ENCODE measurements at regions not wholly inside any gene's neighbourhood (a gene's known extent, or its start where the extent isn't known, plus 50 kb on each side); places are given as distances from the start of the nearest gene placed in this dataset.

DNA sequence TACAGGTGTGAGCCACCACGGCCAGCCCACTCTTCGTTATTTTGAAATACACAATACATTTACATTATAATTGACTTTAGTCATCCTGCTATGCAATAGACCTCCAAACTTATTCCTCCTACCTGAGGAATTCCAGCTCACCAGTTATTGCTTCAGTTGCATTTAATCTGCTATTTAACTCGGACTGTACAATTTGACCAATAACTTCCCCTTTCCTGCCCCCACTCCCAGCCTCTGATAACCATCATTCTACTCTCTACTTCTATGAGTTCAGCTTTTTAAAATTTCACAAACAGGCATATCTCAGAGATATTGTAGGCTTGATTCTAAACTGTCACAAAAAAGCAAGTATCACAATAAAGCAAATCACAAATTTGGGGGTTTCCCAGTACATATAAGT, 157.0 kb downstream of the COPRS start:
- TF ChIP-seq, protein P1, sequence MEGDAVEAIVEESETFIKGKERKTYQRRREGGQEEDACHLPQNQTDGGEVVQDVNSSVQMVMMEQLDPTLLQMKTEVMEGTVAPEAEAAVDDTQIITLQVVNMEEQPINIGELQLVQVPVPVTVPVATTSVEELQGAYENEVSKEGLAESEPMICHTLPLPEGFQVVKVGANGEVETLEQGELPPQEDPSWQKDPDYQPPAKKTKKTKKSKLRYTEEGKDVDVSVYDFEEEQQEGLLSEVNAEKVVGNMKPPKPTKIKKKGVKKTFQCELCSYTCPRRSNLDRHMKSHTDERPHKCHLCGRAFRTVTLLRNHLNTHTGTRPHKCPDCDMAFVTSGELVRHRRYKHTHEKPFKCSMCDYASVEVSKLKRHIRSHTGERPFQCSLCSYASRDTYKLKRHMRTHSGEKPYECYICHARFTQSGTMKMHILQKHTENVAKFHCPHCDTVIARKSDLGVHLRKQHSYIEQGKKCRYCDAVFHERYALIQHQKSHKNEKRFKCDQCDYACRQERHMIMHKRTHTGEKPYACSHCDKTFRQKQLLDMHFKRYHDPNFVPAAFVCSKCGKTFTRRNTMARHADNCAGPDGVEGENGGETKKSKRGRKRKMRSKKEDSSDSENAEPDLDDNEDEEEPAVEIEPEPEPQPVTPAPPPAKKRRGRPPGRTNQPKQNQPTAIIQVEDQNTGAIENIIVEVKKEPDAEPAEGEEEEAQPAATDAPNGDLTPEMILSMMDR (IDR thresholded peaks at IDR 0.05; ENCODE audit: extremely low read depth in 1 of 2, insufficient read depth in 1 of 2, low read depth in 1 of 2, low read length in 2 of 2), result no peak
- TF ChIP-seq POLR2A (IDR thresholded peaks at IDR 0.05; ENCODE audit: low read depth, low read length) (no peak), POLR2AphosphoS5 (IDR thresholded peaks at IDR 0.05; ENCODE audit: insufficient read depth, low read depth, low read length) (no peak), MYC (IDR thresholded peaks at IDR 0.05; ENCODE audit: low read depth, low read length) (no peak), EZH2 (IDR thresholded peaks at IDR 0.05; ENCODE audit: borderline replicate concordance, low read depth, low read length, severe bottlenecking) (no peak), JUN (IDR thresholded peaks at IDR 0.05; ENCODE audit: borderline replicate concordance, insufficient read depth, insufficient read length, low read depth) (no peak)
